ENCODE measurements at regions not wholly inside any gene's neighbourhood (a gene's known extent, or its start where the extent isn't known, plus 50 kb on each side); places are given as distances from the start of the nearest gene placed in this dataset.

GRCh38 chrX:124256216-124256615 is 76.2 kb upstream of the TEX13D start:
- H3K9me3 Mint-ChIP-seq: no peaks in the 10 kb centered on the region
- DNase-seq: no peak
- H3K27ac Mint-ChIP-seq: no peak overlapping the region
- TF ChIP-seq CTCF (IDR thresholded peaks at IDR 0.05): no peak
- H3K4me3 Mint-ChIP-seq: no peak overlapping the region
- H3K36me3 Mint-ChIP-seq (ENCODE audit: low read depth): no peaks in the 10 kb centered on the region
- no peaks in the 10 kb centered on the region for H3K27me3 Mint-ChIP-seq (ENCODE audit: low read depth, poor library complexity)
- no peaks in the 10 kb centered on the region for H3K4me1 Mint-ChIP-seq

GRCh38 chrX:124256629-124257380 is 75.7 kb upstream of the TEX13D start:
- H3K4me3 Mint-ChIP-seq: no peak overlapping the region
- no peaks in the 10 kb centered on the region for H3K27me3 Mint-ChIP-seq (ENCODE audit: low read depth, poor library complexity)
- H3K9me3 Mint-ChIP-seq: no peaks in the 10 kb centered on the region
- H3K36me3 Mint-ChIP-seq (ENCODE audit: low read depth): no peaks in the 10 kb centered on the region
- peak overlapping the region; percentile 13 for H3K27ac Mint-ChIP-seq
- no peak for DNase-seq
- no peak for TF ChIP-seq CTCF (IDR thresholded peaks at IDR 0.05)
- no peaks in the 10 kb centered on the region for H3K4me1 Mint-ChIP-seq

GRCh38 chrX:124257924-124258702 is 74.3 kb upstream of the TEX13D start:
- DNase-seq: no peak
- H3K4me3 Mint-ChIP-seq: no peak overlapping the region
- H3K4me1 Mint-ChIP-seq: no peaks in the 10 kb centered on the region

GRCh38 chrX:124260845-124261244 is 71.6 kb upstream of the TEX13D start:
- Mint-ChIP-seq H3K27me3 (ENCODE audit: low read depth, poor library complexity) (no peaks in the 10 kb centered on the region), H3K27ac (no peak overlapping the region), H3K4me3 (no peak overlapping the region), H3K9me3 (no peaks in the 10 kb centered on the region), H3K36me3 (ENCODE audit: low read depth) (no peaks in the 10 kb centered on the region), H3K4me1 (no peaks in the 10 kb centered on the region)
- TF ChIP-seq CTCF (IDR thresholded peaks at IDR 0.05): no peak
- no peak for DNase-seq

More at GRCh38 chrX:124257924-124258702, 74.3 kb upstream of the TEX13D start:
- no peaks in the 10 kb centered on the region for H3K27me3 Mint-ChIP-seq (ENCODE audit: low read depth, poor library complexity)
- H3K27ac Mint-ChIP-seq: no peak overlapping the region
- TF ChIP-seq CTCF (IDR thresholded peaks at IDR 0.05): no peak
- H3K36me3 Mint-ChIP-seq (ENCODE audit: low read depth): no peaks in the 10 kb centered on the region
- no peaks in the 10 kb centered on the region for H3K9me3 Mint-ChIP-seq

GRCh38 chrX:124263743-124264142 is 68.7 kb upstream of the TEX13D start:
- Mint-ChIP-seq H3K27ac (no peak overlapping the region), H3K4me3 (no peak overlapping the region), H3K36me3 (ENCODE audit: low read depth) (no peaks in the 10 kb centered on the region), H3K9me3 (no peaks in the 10 kb centered on the region), H3K4me1 (no peaks in the 10 kb centered on the region), H3K27me3 (ENCODE audit: low read depth, poor library complexity) (no peaks in the 10 kb centered on the region)
- no peak for TF ChIP-seq CTCF (IDR thresholded peaks at IDR 0.05)
- DNase-seq: no peak

Measured in nephron progenitor cell (in vitro differentiated cells).